B cell (primary cell): ENCODE measurements at regions not wholly inside any gene's neighbourhood (a gene's known extent, or its start where the extent isn't known, plus 50 kb on each side); places are given as distances from the start of the nearest gene placed in this dataset.

Source experiments
- ATAC-seq: fragments of 200-7000 bp; cut with Tn5 transposase; one replicate; pipeline ENCODE4 v1.10.0; 2021; ENCODE audit warnings: low read depth, mild to moderate bottlenecking, moderate number of reproducible peaks, moderate library complexity
- CTCF ChIA-PET: fragments of 350-600 bp; sonication (Branson Sonifier 250); formaldehyde crosslinking; loops from one replicate; lab custom pipeline; 2021; ENCODE audit warnings: antibody characterized with exemption, inconsistent platforms; lab: Charles Lee
- POLR2A ChIA-PET: fragments of 350-600 bp; sonication (Branson Sonifier 250); formaldehyde crosslinking; loops from one replicate; lab custom pipeline; 2021; ENCODE audit warnings: antibody characterized with exemption; lab: Charles Lee
- DNase-seq: peaks from one replicate; pipeline ENCODE4 v3.0.0; 2013
- H2AFZ ChIP-seq: 2 replicates; pipeline ENCODE4 v1.6.1; 2012; ENCODE audit warnings: mild to moderate bottlenecking, low read depth, low read length; ENCODE audit not compliant: insufficient read depth, poor library complexity, severe bottlenecking
- H3K27ac ChIP-seq, 2 donors: 1 replicate in 1 of 2; 2 replicates in 1 of 2; pipeline ENCODE4 v1.5.1; 2012 to 2013; ENCODE audit warnings: low read length in 2 of 2, mild to moderate bottlenecking in 2 of 2, moderate library complexity in 1 of 2
- H3K27me3 ChIP-seq, 4 experiments: fragments of 200-600 bp in 1 of 4; sonication (generic) in 1 of 4; replicated peaks in 1 of 4; 1 replicate in 2 of 4; 2 replicates in 2 of 4; pipeline versions ENCODE4 v1.6.1 to v1.7.0; 2013 to 2016; ENCODE audit warnings: low read length in 3 of 4, mild to moderate bottlenecking in 2 of 4, mixed read lengths in 1 of 4, moderate library complexity in 1 of 4; ENCODE audit not compliant: insufficient read depth in 4 of 4, control insufficient read depth in 3 of 4; ENCODE audit errors: control extremely low read depth in 1 of 4
- H3K36me3 ChIP-seq, 2 experiments: replicated peaks in 1 of 2; 1 replicate in 1 of 2; 2 replicates in 1 of 2; pipeline versions ENCODE4 v1.6.1 to v1.7.1; 2013; ENCODE audit warnings: low read length in 1 of 2; ENCODE audit not compliant: insufficient read depth in 2 of 2, control insufficient read depth in 1 of 2; ENCODE audit errors: control extremely low read depth in 1 of 2, extremely low read depth in 1 of 2
- H3K4me1 ChIP-seq, 2 donors: fragments of 200-600 bp in 1 of 2; sonication (generic) in 1 of 2; 1 replicate in 1 of 2; 2 replicates in 1 of 2; pipeline versions ENCODE4 v1.5.1 to v1.6.1; 2013 to 2017; ENCODE audit warnings: low read length in 2 of 2; ENCODE audit not compliant: control insufficient read depth in 2 of 2, insufficient read depth in 2 of 2
- H3K4me2 ChIP-seq: replicated peaks from 2 replicates; pipeline ENCODE3; 2012; ENCODE audit warnings: mild to moderate bottlenecking, low read depth, low read length; ENCODE audit not compliant: poor library complexity, severe bottlenecking
- H3K4me3 ChIP-seq, 5 experiments: fragments of 200-600 bp in 1 of 5; sonication (generic) in 1 of 5; 1 replicate in 3 of 5; 2 replicates in 2 of 5; pipeline versions ENCODE4 v1.5.1 to v1.7.0; 2011 to 2016; ENCODE audit warnings: low read length in 4 of 5, mild to moderate bottlenecking in 4 of 5, low read depth in 2 of 5, control low read depth in 1 of 5, moderate library complexity in 1 of 5; ENCODE audit not compliant: insufficient read depth in 1 of 5; ENCODE audit errors: control extremely low read depth in 1 of 5, extremely low read depth in 1 of 5
- H3K79me2 ChIP-seq: fragments of 200-600 bp; sonication (generic); one replicate; pipeline ENCODE4 v1.6.0; 2016; ENCODE audit warnings: low read length; ENCODE audit not compliant: control insufficient read depth, insufficient read depth
- H3K9ac ChIP-seq: fragments of 200-600 bp; sonication (generic); 2 replicates; pipeline ENCODE4 v1.6.1; 2017; ENCODE audit warnings: mild to moderate bottlenecking, low read length, moderate library complexity
- H3K9me3 ChIP-seq, 3 donors: one replicate each; pipeline versions ENCODE4 v1.6.1 to v1.7.1; 2013; ENCODE audit warnings: low read length in 2 of 3; ENCODE audit not compliant: control insufficient read depth in 2 of 3, insufficient read depth in 1 of 3; ENCODE audit errors: control extremely low read depth in 1 of 3
- H4K20me1 ChIP-seq: 2 replicates; pipeline ENCODE4 v1.6.0; 2012; ENCODE audit warnings: mild to moderate bottlenecking, low read length; ENCODE audit not compliant: insufficient read depth, control insufficient read depth, poor library complexity, severe bottlenecking
- H3K27ac Mint-ChIP-seq: one replicate; pipeline ENCODE4 v1.8.0; 2021; ENCODE audit warnings: mixed read lengths
- H3K27me3 Mint-ChIP-seq: one replicate; pipeline ENCODE4 v1.8.0; 2021; ENCODE audit warnings: mixed read lengths
- H3K4me1 Mint-ChIP-seq: one replicate; pipeline ENCODE4 v1.8.0; 2021; ENCODE audit warnings: mixed read lengths
- H3K4me3 Mint-ChIP-seq: one replicate; pipeline ENCODE4 v1.8.0; 2021; ENCODE audit warnings: mixed read lengths
- H3K9me3 Mint-ChIP-seq: one replicate; pipeline ENCODE4 v1.8.0; 2022; ENCODE audit warnings: mixed read lengths; ENCODE audit not compliant: insufficient read depth
- CTCF ChIP-seq: fragments of 200-600 bp; IDR thresholded peaks from one replicate; pipeline ENCODE4 v1.8.0; 2022; ENCODE audit warnings: antibody characterized with exemption, mild to moderate bottlenecking
- EZH2 ChIP-seq: IDR thresholded peaks from 2 replicates; pipeline ENCODE4 v1.6.1; 2012; ENCODE audit warnings: borderline replicate concordance, low read depth, mild to moderate bottlenecking, moderate library complexity, low read length; ENCODE audit not compliant: insufficient read depth, poor library complexity, severe bottlenecking
- WGBS: methylation state at CpG from one replicate; pipeline ENCODE4 v1.1.5; 2013; ENCODE audit warnings: missing lambda C conversion rate; ENCODE audit not compliant: insufficient coverage; 5-methylcytosine and 5-hydroxymethylcytosine counted together
- intact Hi-C: fragments of 100-400 bp; cut with micrococcal nuclease; formaldehyde crosslinking; loops from one replicate; pipeline ENCODE4 v1.10.0; 2022

DNA sequence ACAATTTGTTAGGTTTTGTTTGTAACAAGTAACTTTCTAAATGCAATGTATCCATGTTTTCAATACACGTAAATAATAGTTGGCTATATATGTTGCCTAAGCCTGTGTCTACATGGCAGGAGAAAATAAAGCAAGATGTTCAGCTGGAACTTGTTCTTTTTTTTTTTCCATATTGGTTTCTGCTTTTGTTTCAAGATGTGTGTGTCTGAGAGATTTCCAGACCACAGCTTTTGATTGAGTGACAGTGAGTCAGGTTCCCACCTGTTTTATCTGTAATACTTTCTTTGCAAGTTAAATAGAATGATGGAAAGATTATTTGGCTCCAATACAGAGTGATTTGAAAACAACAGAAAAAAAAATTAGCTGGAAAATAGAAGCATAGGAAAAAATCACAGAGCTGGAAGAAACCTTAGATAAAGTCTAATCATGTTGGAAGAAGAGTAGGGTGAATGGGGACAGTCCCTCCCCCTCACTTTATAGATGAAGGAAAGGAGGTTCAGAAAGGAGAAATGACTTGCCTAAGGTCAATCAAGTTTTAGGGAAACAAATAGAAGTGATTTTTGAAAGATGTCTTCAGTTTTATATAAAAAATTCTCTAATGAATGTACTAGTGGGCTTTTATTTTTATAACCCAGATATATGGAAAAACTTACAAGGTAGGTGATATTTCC is 150.9 kb upstream of the STMND1 start:
- no peak for DNase-seq
- Histone ChIP-seq H3K4me2 (no peak overlapping the region), H3K36me3 (no peaks in the 10 kb centered on the region), H3K9ac (no peak overlapping the region), H3K79me2 (no peaks in the 10 kb centered on the region), H3K9me3 (no peaks in the 10 kb centered on the region), H3K27ac (no peak overlapping the region), H3K27me3 (peaks cover 0 to 5% (median 0%) of the 10 kb centered on the region in 4 experiments), H3K4me1 (no peaks in the 10 kb centered on the region), H3K4me3 (no peak overlapping the region), H4K20me1 (no peaks in the 10 kb centered on the region), H2AFZ (no peak overlapping the region)
- no peak for ATAC-seq
- H3K27ac Mint-ChIP-seq: no peak overlapping the region
- no peaks in the 10 kb centered on the region for H3K4me1 Mint-ChIP-seq
- POLR2A ChIA-PET: no interaction called here
- H3K4me3 Mint-ChIP-seq: no peak overlapping the region
- TF ChIP-seq EZH2 (no peak), CTCF (no peak)
- WGBS: no CpG with 5 or more reads among the region's 1 CpG
- H3K27me3 Mint-ChIP-seq: peaks cover 27% of the 10 kb centered on the region
- H3K9me3 Mint-ChIP-seq: no peaks in the 10 kb centered on the region
- intact Hi-C loops: no loop called here
- CTCF ChIA-PET: interaction anchor here (0.7 kb wide), 1 partner anchor 432 kb away, joined by 3 read pairs; no protein-coding TSS in a partner anchor

GRCh38 chr6:16950302-16950701 is 151.5 kb upstream of the STMND1 start:
- intact Hi-C loops: no loop called here
- ATAC-seq (no peak), DNase-seq (no peak)
- Histone ChIP-seq H3K4me3 (no peak overlapping the region), H3K4me2 (no peak overlapping the region), H2AFZ (no peak overlapping the region), H3K9me3 (no peaks in the 10 kb centered on the region), H3K27ac (no peak overlapping the region), H3K27me3 (peaks cover 0 to 8% (median 0%) of the 10 kb centered on the region in 4 experiments), H3K79me2 (no peaks in the 10 kb centered on the region), H4K20me1 (no peaks in the 10 kb centered on the region), H3K36me3 (no peaks in the 10 kb centered on the region), H3K4me1 (no peaks in the 10 kb centered on the region), H3K9ac (no peak overlapping the region)
- no peaks in the 10 kb centered on the region for H3K9me3 Mint-ChIP-seq
- ChIA-PET CTCF (no interaction called here), POLR2A (no interaction called here)
- no CpG with 5 or more reads among the region's 2 CpGs for WGBS
- H3K4me1 Mint-ChIP-seq: no peaks in the 10 kb centered on the region
- TF ChIP-seq EZH2: no peak
- TF ChIP-seq CTCF: no peak
- no peak overlapping the region for H3K27ac Mint-ChIP-seq
- no peak overlapping the region for H3K4me3 Mint-ChIP-seq
- peaks cover 25% of the 10 kb centered on the region for H3K27me3 Mint-ChIP-seq
